Vagina (tissue), 2 donors: ENCODE measurements at regions not wholly inside any gene's neighbourhood (a gene's known extent, or its start where the extent isn't known, plus 50 kb on each side); places are given as distances from the start of the nearest gene placed in this dataset.

Experiments used
- POLR2AphosphoS5 ChIP-seq, 2 donors: sonication (generic); formaldehyde crosslinking; IDR thresholded peaks; one replicate each; pipeline ENCODE4 v1.9.0; 2017; ENCODE audit warnings: antibody characterized with exemption in 2 of 2, mild to moderate bottlenecking in 2 of 2, low read depth in 1 of 2; ENCODE audit not compliant: insufficient read depth in 1 of 2
- TF ChIP-seq, protein P1 (sequence below), 3 experiments: fragments of 450-650 bp in 2 of 3; fragments of 200-600 bp in 1 of 3; sonication (generic) in 1 of 3; IDR thresholded peaks; one replicate each; pipeline ENCODE4 v1.5.1; 2017 to 2019; ENCODE audit warnings: antibody characterized with exemption in 3 of 3, mild to moderate bottlenecking in 2 of 3, moderate library complexity in 2 of 3

DNA sequence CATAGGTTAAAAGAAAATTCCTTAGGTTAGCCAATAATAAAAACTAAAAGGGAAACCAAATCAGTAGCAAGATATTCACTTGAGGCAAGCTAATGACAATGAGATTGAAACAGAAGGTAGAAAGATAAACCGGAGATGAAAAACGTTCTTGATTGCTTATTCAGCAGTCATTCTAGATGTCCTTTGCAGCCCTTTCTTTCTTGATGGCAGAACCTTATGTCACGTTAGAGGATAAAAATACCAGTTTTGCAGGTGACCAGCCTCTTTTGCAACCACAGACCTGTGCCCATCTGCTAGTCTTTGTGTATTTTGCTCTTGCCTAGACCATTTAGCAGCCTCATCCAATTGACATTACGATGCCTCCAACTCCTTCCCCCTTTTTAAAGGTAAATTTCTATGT is 337.8 kb downstream of the DMAC1 start:
- TF ChIP-seq POLR2AphosphoS5 (IDR thresholded peaks at IDR 0.05; ENCODE audit: insufficient read depth in 1 of 2, low read depth in 1 of 2): no peak
- TF ChIP-seq, protein P1, sequence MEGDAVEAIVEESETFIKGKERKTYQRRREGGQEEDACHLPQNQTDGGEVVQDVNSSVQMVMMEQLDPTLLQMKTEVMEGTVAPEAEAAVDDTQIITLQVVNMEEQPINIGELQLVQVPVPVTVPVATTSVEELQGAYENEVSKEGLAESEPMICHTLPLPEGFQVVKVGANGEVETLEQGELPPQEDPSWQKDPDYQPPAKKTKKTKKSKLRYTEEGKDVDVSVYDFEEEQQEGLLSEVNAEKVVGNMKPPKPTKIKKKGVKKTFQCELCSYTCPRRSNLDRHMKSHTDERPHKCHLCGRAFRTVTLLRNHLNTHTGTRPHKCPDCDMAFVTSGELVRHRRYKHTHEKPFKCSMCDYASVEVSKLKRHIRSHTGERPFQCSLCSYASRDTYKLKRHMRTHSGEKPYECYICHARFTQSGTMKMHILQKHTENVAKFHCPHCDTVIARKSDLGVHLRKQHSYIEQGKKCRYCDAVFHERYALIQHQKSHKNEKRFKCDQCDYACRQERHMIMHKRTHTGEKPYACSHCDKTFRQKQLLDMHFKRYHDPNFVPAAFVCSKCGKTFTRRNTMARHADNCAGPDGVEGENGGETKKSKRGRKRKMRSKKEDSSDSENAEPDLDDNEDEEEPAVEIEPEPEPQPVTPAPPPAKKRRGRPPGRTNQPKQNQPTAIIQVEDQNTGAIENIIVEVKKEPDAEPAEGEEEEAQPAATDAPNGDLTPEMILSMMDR (IDR thresholded peaks at IDR 0.05): no peak
